Globus pallidus (tissue), 1 donor: ENCODE measurements at regions not wholly inside any gene's neighbourhood (a gene's known extent, or its start where the extent isn't known, plus 50 kb on each side); places are given as distances from the start of the nearest gene placed in this dataset.
"Not testable (repeated sequence)": the region's sequence is repeated elsewhere in the genome, so short reads cannot be mapped to it uniquely, and the experiment has no call there.

Experiments
- DNase-seq: peaks from one replicate; pipeline ENCODE4 v3.0.0-alpha.2; 2015; ENCODE audit warnings: low spot score

- no peak for DNase-seq
Observed at GRCh38 chr18:5021558-5021957, 175.5 kb downstream of the AKAIN1 start.

- no peak for DNase-seq
Observed at GRCh38 chr18:5015213-5015612, 181.8 kb downstream of the AKAIN1 start.

- not testable (repeated sequence) for DNase-seq
Observed at GRCh38 chr18:5004031-5004820, 192.8 kb downstream of the AKAIN1 start.

GRCh38 chr18:4994710-4995109, 202.3 kb downstream of the AKAIN1 start:
- DNase-seq, result no peak

GRCh38 chr18:4987452-4988405, 209.3 kb downstream of the AKAIN1 start:
- DNase-seq, result no peak

GRCh38 chr18:4986677-4987076, 210.4 kb downstream of the AKAIN1 start:
- no peak for DNase-seq

GRCh38 chr18:4986066-4986465, 211.0 kb downstream of the AKAIN1 start:
- no peak for DNase-seq

- no peak for DNase-seq
Observed at GRCh38 chr18:4961121-4961909, 235.7 kb downstream of the AKAIN1 start.

- DNase-seq, result no peak
Observed at GRCh38 chr18:4960578-4960977, 236.5 kb downstream of the AKAIN1 start.

- DNase-seq, result no peak
Observed at GRCh38 chr18:4931209-4931608, 265.8 kb downstream of the AKAIN1 start.

GRCh38 chr18:4921548-4921947, 275.5 kb downstream of the AKAIN1 start:
- DNase-seq, result no peak

GRCh38 chr18:4917509-4917908, 279.5 kb downstream of the AKAIN1 start:
- not testable (repeated sequence) for DNase-seq

- peak; percentile 16 for DNase-seq
Observed at GRCh38 chr18:4908328-4908727, 288.7 kb downstream of the AKAIN1 start.

- DNase-seq, result no peak
Observed at GRCh38 chr18:4906856-4907255, 290.2 kb downstream of the AKAIN1 start.

- DNase-seq, result no peak
Observed at GRCh38 chr18:4888251-4889040, 308.6 kb downstream of the AKAIN1 start.

GRCh38 chr18:4878480-4878879, 318.6 kb downstream of the AKAIN1 start:
- DNase-seq, result no peak

GRCh38 chr18:4871197-4871596, 325.9 kb downstream of the AKAIN1 start:
- DNase-seq, result no peak

- DNase-seq, result no peak
Observed at GRCh38 chr18:4870177-4870773, 326.8 kb downstream of the AKAIN1 start.

- DNase-seq, result no peak
Observed at GRCh38 chr18:4869155-4869554, 327.9 kb downstream of the AKAIN1 start.

GRCh38 chr18:4858379-4859127, 338.5 kb downstream of the AKAIN1 start:
- DNase-seq, result no peak
